OCI-LY3 (cell line): ENCODE measurements at regions not wholly inside any gene's neighbourhood (a gene's known extent, or its start where the extent isn't known, plus 50 kb on each side); places are given as distances from the start of the nearest gene placed in this dataset.

Source experiments
- CTCF ChIP-seq: fragments of 200-600, 300-600 bp; sonication (generic); IDR thresholded peaks from 2 replicates; pipeline ENCODE4 v1.5.1; 2014; ENCODE audit warnings: antibody characterized with exemption, low read length, low read depth
- EZH2phosphoT487 ChIP-seq: fragments of 200-600 bp; shearing (Covaris generic); IDR thresholded peaks from 2 replicates; pipeline ENCODE4 v1.6.1; 2018; ENCODE audit warnings: antibody characterized with exemption, mixed run types, low read depth

GRCh38 chr2:201977651-201978050 is 56.0 kb upstream of the FZD7 start:
- TF ChIP-seq CTCF (no peak), EZH2phosphoT487 (no peak)
